ENCODE measurements at regions not wholly inside any gene's neighbourhood (a gene's known extent, or its start where the extent isn't known, plus 50 kb on each side); places are given as distances from the start of the nearest gene placed in this dataset.

DNA sequence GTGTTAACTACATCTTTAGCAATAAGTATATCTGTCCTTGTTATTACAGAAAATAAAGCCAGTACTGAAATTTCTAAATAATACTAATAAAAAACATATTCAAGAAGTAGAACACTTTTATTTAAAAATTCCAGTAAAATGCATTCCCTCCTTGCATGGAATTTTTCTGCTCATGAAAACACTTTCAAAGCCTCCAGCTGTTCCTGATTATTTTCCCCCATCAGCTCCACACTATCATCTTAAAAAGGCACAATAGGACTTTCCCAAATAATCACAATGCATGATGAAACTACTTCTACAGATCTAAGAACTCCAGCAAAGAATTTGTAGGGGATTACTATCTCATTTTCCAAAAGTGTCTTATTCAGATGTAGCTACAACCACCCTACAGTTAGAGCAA is 162.6 kb upstream of the USP25 start:
- DNase-seq (ENCODE audit: low read depth), result no peak
- TF ChIP-seq, protein P1, sequence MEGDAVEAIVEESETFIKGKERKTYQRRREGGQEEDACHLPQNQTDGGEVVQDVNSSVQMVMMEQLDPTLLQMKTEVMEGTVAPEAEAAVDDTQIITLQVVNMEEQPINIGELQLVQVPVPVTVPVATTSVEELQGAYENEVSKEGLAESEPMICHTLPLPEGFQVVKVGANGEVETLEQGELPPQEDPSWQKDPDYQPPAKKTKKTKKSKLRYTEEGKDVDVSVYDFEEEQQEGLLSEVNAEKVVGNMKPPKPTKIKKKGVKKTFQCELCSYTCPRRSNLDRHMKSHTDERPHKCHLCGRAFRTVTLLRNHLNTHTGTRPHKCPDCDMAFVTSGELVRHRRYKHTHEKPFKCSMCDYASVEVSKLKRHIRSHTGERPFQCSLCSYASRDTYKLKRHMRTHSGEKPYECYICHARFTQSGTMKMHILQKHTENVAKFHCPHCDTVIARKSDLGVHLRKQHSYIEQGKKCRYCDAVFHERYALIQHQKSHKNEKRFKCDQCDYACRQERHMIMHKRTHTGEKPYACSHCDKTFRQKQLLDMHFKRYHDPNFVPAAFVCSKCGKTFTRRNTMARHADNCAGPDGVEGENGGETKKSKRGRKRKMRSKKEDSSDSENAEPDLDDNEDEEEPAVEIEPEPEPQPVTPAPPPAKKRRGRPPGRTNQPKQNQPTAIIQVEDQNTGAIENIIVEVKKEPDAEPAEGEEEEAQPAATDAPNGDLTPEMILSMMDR (IDR thresholded peaks at IDR 0.05; ENCODE audit: low read depth, low read length, missing control alignments), result no peak
- no peak overlapping the region for H3K4me3 ChIP-seq (ENCODE audit: low read depth, low read length)

DNA sequence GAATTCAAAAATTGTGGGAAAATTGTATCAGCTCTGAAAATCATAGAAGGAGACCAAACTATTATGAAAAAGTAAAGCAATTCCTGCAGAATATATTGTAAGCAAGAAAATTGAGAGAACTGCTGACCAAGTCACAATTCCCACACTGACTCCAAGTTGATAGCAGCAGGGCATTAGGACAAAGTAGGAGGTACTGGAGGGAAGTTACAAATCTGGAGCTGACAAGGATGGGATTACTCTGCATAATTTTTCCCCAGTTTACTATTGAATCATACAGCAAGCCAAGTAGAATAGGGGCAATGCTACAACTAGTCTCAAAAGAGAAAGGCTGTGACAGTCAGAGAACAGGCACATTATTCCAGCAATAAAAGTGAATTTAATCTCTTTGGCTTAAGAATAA is 161.3 kb upstream of the USP25 start:
- TF ChIP-seq, protein P1 (IDR thresholded peaks at IDR 0.05; ENCODE audit: low read depth, low read length, missing control alignments), result no peak
- no peak for DNase-seq (ENCODE audit: low read depth)
- H3K4me3 ChIP-seq (ENCODE audit: low read depth, low read length), result no peak overlapping the region

DNA sequence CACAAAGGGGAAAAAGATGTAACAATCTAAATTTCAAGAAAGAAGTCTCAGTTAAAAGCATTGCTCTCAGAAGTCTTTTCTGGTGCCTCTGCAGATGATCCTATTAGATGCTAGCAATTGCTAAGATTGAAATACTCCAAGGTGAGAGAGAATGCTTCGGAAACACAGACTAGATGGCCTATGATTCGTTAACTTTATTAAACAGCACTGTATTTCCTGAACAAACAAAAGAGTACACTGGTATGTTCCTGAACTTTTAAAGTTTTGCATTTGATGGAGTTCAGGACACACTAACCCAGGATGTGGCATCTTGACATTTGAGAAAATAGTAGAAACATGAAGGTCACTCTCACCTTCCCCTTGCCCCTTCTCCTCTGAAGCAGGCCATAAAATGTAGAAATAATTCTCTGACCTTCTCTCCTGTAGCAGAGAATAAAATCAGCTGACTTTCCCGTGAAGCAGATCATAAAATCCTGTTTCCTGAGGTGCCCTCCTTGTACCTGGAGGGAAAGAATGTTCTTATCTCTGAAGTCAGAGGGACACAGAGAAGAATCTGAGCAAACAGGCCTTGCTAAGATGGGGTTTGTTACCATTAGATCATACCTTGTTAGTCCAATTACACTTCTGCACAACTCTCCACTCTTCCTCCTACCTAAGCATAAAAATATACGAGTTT is 142.9 kb upstream of the USP25 start:
- TF ChIP-seq, protein P1 (IDR thresholded peaks at IDR 0.05; ENCODE audit: low read depth, low read length, missing control alignments), result no peak
- DNase-seq (ENCODE audit: low read depth), result no peak

DNA sequence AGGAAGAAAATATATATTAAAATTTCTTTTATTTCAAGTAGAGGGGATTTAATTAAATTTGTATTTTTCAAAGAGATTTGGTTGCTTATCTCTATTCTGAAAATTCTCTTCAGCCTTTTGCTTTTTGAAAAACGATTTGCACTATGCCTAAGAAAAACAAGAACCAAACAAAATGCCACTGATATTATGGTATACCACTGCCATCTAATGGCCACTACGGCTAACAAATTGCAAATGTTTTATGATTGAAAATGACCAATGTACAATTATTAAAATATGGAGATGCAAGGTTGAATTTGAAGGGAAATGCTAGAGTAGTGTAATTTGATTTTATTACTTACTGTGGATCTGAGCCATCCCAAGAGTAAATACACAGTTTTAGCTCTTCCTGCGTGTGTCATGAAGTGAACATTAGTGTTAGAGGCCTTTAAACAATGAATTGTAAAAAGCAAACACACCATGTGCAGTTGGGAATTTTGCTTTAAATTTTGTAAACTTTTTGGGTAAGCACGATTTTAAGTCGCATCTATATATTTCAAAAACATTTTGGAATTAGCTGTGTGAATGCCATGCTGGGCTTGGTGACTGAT is 137.4 kb upstream of the USP25 start:
- TF ChIP-seq, protein P1 (IDR thresholded peaks at IDR 0.05; ENCODE audit: low read depth, low read length, missing control alignments), result peak; percentile 32
- no peak overlapping the region for H3K4me3 ChIP-seq (ENCODE audit: low read depth, low read length)
- no peak for DNase-seq (ENCODE audit: low read depth)

More for the DNA sequence above, 142.9 kb upstream of the USP25 start:
- no peak overlapping the region for H3K4me3 ChIP-seq (ENCODE audit: low read depth, low read length)

DNA sequence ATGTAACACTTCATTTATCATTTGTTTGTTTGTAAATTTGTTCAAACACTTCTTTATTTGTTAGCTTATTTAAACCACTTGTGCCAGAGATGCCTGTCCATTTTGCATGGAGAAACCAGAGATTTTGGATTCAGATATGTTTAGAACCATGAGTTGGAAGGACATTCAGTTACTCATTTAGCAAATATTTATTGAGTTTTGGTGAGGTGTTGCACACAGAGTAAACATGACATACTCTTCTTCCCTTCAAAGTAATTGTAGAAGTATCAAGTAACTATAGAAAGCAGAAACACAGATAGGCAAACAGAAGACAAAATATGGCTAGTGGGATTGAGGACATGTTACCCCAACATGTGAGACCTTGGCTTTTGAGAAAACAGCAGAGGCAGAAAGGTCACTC is 136.8 kb upstream of the USP25 start:
- H3K4me3 ChIP-seq (ENCODE audit: low read depth, low read length), result no peak overlapping the region
- TF ChIP-seq, protein P1 (IDR thresholded peaks at IDR 0.05; ENCODE audit: low read depth, low read length, missing control alignments), result no peak
- DNase-seq (ENCODE audit: low read depth), result no peak

DNA sequence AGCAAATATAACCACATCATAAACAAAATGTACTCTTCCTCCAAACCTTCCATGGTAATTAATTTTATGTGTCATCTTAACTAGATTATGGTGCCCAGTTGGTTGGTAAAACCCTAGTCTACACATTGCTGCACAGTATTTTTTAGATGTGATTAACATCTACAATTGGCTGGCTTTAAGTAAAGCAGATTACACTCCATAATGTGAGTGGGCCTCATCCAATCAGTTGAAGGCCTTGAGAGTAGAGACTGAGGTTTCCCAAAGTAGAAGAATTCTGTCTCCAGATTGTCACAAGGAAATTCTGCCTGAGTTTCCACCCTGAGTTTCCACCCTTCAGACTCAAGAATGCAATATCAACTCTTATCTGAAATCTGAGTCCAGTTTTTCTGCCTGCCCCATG is 128.4 kb upstream of the USP25 start:
- TF ChIP-seq, protein P1 (IDR thresholded peaks at IDR 0.05; ENCODE audit: low read depth, low read length, missing control alignments), result no peak

DNA sequence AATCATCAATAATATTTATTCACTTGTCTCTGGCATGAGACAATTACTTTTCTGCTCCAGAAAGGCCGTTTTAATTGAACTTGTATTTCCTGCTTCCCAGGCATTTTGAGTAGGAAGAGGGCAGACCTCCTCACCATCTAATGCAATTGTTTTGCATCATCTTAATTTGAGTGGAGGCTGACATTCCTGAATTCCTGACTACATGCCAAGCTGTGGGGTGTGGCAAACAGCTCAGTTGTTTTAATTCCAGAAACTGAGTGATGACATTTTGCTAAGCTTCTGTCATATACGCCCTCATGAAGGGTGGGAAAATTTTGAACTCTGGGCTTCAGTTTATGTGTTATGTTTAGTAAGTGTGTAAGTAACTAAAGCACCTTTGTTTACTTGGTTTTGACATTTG is 125.4 kb upstream of the USP25 start:
- no peak for DNase-seq (ENCODE audit: low read depth)
- no peak overlapping the region for H3K4me3 ChIP-seq (ENCODE audit: low read depth, low read length)
- TF ChIP-seq, protein P1 (IDR thresholded peaks at IDR 0.05; ENCODE audit: low read depth, low read length, missing control alignments), result no peak

More for the DNA sequence above, 128.4 kb upstream of the USP25 start:
- no peak overlapping the region for H3K4me3 ChIP-seq (ENCODE audit: low read depth, low read length)
- no peak for DNase-seq (ENCODE audit: low read depth)
